GF-D8 (cell line): ENCODE measurements at regions not wholly inside any gene's neighbourhood (a gene's known extent, or its start where the extent isn't known, plus 50 kb on each side); places are given as distances from the start of the nearest gene placed in this dataset.

Source experiments
- DNase-seq: peaks from one replicate; lab custom pipeline; 2025; lab: John Stamatoyannopoulos, UW

DNA sequence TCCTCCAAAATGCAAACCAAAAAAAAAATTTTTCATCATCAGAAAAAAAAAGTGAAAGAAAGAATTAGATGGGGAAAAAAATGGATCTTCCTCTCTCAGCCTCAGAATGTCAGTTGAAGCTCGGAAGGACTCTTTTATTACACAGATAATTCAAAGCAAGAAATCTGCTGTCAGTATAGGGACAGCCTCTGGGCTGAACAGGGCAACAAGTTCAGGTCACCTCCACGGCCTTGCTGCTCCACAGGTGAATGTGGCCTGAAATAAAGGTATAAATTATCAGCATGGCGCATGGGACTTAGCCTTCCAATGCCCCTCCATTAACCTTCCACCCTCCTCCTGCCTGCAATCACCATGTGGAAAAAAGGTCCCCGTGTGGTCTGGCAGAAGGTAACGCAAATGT, 316.8 kb upstream of the POU3F3 start:
- no peak for DNase-seq

- DNase-seq = no peak
Observed at GRCh38 chr2:104538077-104538476, 315.8 kb upstream of the POU3F3 start.

GRCh38 chr2:104539649-104540048, 314.3 kb upstream of the POU3F3 start:
- DNase-seq = peak; percentile 79

GRCh38 chr2:104545055-104545454, 308.9 kb upstream of the POU3F3 start:
- no peak for DNase-seq

DNA sequence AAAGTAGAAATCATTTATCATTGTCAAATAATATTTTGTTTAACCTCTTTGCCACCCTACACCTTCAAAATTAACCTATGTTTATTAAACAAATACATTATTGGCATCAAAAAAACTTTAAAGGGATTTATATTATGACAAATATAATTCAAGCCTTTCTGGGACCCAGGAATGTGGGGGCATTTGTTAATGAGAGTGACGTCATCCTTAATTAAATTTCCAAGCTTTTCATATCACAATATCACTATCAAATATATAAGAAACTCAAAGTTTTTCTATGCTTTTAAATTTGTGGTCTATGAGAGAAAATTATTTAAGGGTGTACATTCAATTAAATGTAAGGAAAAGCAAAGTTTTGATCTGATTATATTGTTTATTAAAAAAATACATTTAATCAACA, 307.4 kb upstream of the POU3F3 start:
- no peak for DNase-seq

DNA sequence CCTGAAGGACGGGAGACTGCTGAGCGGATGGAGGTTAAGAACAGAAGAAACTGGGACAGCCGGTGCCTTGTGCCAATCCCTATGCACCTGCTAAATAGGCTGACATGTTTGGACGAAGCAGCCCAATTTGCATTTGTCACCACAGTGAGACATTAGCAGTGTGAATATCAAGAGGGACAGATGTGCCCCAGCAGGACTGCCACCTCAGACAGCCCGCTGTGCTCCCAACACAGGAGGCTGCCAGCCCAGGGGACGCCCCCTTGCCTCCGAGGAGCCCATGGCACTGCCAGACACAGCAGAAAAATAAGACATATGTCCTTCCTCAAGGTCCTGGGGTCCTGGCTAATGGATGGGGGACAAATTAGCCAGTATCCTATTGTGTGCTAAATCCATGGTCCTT, 306.7 kb upstream of the POU3F3 start:
- no peak for DNase-seq

DNA sequence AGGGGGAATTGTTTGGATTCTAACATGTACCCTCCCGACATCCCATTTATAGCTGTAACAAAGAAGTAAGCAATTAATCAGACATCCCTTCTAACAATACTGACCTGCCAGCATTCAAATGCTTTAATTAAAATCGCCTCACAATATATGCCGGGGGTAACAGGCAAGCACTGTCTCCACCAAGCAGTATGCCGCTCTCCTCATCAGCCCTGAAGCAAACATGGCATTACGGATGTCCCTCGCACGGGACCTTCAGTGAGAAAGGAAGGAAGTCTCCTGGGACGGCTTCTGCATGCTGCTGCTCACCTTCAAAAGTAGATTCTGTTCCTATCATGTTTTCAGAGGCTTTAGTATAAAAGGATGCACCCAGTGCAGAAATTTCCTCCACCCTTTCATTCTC, 292.7 kb upstream of the POU3F3 start:
- DNase-seq = no peak

- no peak for DNase-seq
Observed at GRCh38 chr2:104562537-104562936, 291.4 kb upstream of the POU3F3 start.

GRCh38 chr2:104563398-104563996, 290.4 kb upstream of the POU3F3 start:
- no peak for DNase-seq

DNA sequence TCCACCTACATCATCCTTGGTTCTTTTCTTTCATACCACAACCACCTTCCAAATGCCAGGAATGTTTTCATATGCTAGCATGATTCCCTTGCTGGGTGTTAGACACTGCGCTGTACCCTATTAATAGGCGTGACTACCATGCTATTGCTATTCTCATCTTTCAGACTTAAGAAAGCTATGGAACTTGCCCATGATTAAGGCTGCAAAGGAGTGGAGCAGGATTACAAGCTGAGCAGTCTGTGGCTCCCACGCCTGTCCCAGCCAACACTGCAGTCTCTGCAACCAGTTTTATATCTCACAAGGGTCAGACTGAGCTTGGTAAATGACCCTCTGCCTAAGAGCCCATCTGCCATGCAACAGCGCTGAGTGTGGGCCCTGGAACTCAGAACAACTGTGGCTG, 285.7 kb upstream of the POU3F3 start:
- no peak for DNase-seq

DNA sequence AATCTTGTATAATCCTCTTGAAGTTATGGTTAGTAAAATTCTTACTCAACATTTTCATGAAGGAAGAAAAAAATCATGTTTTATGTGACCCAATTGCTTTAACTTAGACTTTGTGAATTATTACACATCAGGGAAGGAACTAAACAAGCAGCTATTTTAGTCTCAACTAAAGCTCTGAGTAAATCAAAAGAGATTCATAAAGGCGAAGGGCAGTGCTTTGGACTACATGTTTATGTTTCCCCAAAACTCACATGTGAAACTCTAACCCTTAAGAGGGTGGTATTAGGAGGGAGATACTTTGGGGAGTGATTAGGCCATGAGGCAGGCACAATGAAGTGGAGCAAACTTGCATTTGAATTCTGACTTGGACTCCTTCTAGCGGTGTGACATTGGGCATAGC, 283.7 kb upstream of the POU3F3 start:
- DNase-seq = no peak

DNA sequence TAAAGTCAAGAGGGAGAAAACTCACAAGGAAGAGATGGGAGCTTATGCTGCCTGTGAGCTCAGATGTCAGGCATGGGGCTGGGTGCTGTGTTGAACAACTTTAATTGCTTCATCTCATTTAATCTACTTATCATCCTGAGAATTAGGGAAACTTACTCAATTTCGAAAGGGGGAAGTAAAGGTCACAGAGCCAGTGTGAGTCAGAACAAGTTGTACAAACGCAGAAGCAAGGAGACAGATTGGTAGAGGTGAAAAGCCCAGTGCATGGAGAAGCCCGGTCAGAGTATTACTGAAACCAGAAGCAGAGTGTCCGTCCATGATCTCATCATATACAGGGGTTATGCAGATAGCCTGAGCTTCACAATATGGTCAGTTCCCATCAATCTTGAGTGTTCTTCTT, 281.1 kb upstream of the POU3F3 start:
- peak; percentile 72 for DNase-seq

DNA sequence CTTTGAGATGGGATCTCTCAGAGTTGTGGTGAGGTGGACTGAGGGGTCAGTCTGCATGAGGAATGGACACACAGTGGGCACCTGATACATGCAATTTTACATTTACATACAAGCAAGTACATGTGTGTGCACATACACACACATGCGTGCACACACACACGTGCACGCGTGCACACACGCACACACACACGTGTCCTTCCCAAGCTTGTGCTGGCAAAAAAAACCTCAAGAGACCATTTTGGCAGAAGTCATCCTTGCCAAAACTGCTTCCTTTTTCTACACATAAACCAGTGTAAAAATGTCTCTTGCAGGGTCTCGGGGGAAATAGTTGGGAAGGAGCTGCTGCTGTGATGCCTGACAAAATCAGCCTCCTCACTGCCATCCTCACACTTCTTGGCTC, 279.5 kb upstream of the POU3F3 start:
- no peak for DNase-seq

DNA sequence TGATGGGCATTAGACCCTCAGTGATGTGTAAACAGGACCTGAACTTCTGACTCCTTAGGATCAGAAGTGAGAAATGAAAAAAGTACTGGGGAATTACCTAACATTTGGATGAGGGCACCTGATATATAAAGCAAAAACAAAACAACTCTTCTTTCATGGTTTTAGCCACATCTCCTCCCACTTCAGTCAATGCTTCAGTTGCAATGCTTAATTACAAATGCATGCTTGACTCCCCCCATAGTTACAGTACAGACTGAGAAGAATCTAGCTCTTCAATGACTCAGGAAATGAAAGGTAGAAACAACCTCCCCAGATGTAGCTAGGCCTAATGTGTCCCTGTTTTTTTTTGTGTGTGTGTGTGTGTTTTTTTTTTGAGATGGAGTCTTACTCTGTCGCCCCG, 276.8 kb upstream of the POU3F3 start:
- no peak for DNase-seq

- DNase-seq = no peak
Observed at GRCh38 chr2:104582471-104582870, 271.4 kb upstream of the POU3F3 start.

GRCh38 chr2:104583811-104584210, 270.1 kb upstream of the POU3F3 start:
- no peak for DNase-seq

DNA sequence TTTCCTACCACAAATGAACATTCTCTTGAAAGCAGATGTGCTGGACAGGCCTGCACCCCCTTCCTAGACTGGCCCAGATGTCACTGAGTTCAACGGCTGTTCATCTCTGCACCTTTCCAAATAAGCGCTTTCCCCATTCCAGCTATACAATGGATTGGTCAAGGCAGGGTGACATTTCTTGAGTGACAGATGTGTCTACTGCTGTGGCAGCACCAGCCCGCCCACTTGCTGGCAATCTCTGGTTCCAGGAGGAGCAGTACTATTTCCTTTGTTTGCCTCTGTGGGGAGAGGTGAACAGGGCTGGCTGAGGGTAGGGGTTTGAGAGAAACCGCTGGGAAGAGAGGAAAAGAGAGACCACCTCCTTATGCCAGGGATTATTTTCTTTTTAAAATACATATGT, 269.5 kb upstream of the POU3F3 start:
- DNase-seq = no peak

GRCh38 chr2:104595576-104595975, 258.3 kb upstream of the POU3F3 start:
- DNase-seq = no peak

DNA sequence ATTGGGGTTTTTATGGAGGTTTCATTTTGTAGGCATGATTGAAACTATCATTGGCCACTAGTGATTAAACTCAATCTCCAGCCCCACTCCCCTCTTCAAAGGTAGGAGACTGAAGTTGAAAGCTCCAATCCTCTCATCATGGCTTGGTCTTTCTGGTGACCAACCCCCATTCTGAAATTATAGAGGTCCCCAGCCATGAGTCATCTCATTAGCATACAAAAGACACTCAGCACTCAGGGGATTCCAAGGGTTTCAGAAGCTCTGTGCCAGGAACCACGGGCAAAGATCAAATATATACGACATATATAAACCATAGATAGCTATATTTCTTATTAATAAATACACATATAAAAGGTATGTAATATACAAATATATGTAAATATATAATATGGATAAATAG, 256.0 kb upstream of the POU3F3 start:
- DNase-seq = no peak

DNA sequence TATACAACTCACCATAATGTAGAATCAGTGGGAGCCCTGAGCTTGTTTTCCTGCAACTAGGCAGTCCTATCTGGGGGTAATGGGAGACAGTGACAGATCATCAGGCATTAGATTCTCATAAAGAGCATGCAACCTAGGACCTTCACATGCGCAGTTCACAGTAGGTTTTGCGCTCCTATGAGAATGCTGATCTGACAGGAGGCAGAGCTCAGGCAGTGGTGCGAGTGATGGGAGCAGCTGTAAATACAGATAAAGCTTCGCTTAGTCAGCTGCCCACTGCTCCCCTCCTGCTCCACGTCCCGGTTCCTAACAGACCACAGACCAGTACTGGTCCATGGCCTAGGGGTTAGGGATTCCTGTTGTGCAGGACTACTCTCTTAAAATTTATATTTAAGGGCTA, 255.3 kb upstream of the POU3F3 start:
- no peak for DNase-seq

- DNase-seq = peak; percentile 28
Observed at GRCh38 chr2:104599787-104600510, 254.0 kb upstream of the POU3F3 start.

DNA sequence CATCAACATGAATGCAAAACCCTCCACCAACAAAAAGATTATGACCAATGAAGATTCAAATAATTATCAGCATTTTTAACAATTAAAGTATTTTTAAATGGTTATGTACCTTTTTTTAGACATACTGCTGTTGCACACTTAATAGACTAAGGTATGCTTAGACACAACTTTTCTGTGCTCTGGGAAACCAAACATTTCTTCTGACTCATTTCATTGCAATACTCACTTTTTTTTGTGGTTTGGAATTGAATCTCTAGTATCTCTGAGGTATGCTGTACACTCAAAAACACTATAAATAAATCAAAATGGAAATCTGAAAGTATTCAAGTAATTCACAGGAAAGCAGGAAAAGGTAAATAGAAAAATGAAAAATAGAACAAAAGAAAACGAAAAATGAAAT, 247.9 kb upstream of the POU3F3 start:
- DNase-seq = no peak

DNA sequence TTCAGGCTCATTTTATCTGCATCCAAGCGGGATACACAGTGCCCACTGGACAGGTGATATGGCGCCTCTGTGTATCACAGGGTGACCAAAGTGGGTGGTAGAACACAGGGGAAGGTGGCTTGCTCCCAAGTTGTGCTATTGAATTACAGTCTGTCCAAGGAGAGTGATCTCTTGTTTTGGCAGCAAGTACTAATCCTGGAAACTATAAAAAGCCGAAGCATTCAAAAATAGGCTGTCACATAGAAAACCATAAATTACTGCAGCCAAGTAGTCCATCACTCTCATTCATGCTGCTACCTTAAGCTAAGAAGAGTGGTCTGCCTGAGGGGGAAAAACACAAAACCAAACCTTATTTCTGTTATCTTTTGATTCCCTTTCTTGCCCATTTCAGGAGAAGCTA, 237.1 kb upstream of the POU3F3 start:
- DNase-seq = no peak

- no peak for DNase-seq
Observed at GRCh38 chr2:104620801-104621200, 233.1 kb upstream of the POU3F3 start.
